GM21619 (cell line): ENCODE measurements at regions not wholly inside any gene's neighbourhood (a gene's known extent, or its start where the extent isn't known, plus 50 kb on each side); places are given as distances from the start of the nearest gene placed in this dataset.

ENCODE experiments used
- ATAC-seq: cut with Tn5 transposase; IDR thresholded peaks from one replicate; pipeline ENCODE4 v1.9.1; 2021; ENCODE audit not compliant: unreplicated experiment

GRCh38 chr2:55102056-55102812 is 52.0 kb upstream of the RTN4 start:
- ATAC-seq = no peak

- ATAC-seq = no peak
Observed at GRCh38 chr2:55101466-55101865, 51.2 kb upstream of the RTN4 start.

- ATAC-seq = no peak
Observed at GRCh38 chr2:55099878-55100820, 49.9 kb upstream of the RTN4 start.
